GM13977 (cell line): ENCODE measurements at regions not wholly inside any gene's neighbourhood (a gene's known extent, or its start where the extent isn't known, plus 50 kb on each side); places are given as distances from the start of the nearest gene placed in this dataset.

Source experiments
- DNase-seq: peaks from one replicate; pipeline ENCODE4 v3.0.0; 2012; ENCODE audit warnings: low spot score
- CTCF ChIP-seq: IDR thresholded peaks from 2 replicates; pipeline ENCODE4 v1.5.1; 2012; ENCODE audit warnings: mild to moderate bottlenecking, control low read depth; ENCODE audit not compliant: insufficient read depth; ENCODE audit errors: extremely low read depth, missing control alignments
- in situ Hi-C: fragments of 300-500 bp; cut with MboI; formaldehyde crosslinking; loops from one replicate; pipeline ENCODE4 v1.12.0; 2022; ENCODE audit warnings: low sequenced_read_pairs, low pct_unique_long_range_greater_than_20kb, mixed read lengths, inconsistent platforms; ENCODE audit not compliant: unreplicated experiment

- in situ Hi-C loops = no loop called here
- TF ChIP-seq CTCF = no peak
Measured at GRCh38 chr10:78508955-78509748, 475.5 kb downstream of the RPS24 start.

GRCh38 chr10:78510566-78511323 is 477.1 kb downstream of the RPS24 start:
- no peak for DNase-seq
- TF ChIP-seq CTCF = no peak
- in situ Hi-C loops = no loop called here

More at GRCh38 chr10:78508955-78509748, 475.5 kb downstream of the RPS24 start:
- no peak for DNase-seq

- in situ Hi-C loops = no loop called here
- no peak for DNase-seq
- TF ChIP-seq CTCF = no peak
Measured at GRCh38 chr10:78511324-78512204, 477.9 kb downstream of the RPS24 start.

GRCh38 chr10:78512205-78512550 is 478.5 kb downstream of the RPS24 start:
- no peak for DNase-seq

GRCh38 chr10:78513330-78513729 is 479.7 kb downstream of the RPS24 start:
- no peak for DNase-seq
- in situ Hi-C loops = no loop called here
- no peak for TF ChIP-seq CTCF

More at GRCh38 chr10:78512205-78512550, 478.5 kb downstream of the RPS24 start:
- TF ChIP-seq CTCF = no peak
- in situ Hi-C loops = no loop called here

GRCh38 chr10:78513986-78514385 is 480.3 kb downstream of the RPS24 start:
- DNase-seq = no peak
- no peak for TF ChIP-seq CTCF
- in situ Hi-C loops = no loop called here
